AG10803 (cell line): ENCODE measurements at regions not wholly inside any gene's neighbourhood (a gene's known extent, or its start where the extent isn't known, plus 50 kb on each side); places are given as distances from the start of the nearest gene placed in this dataset.
"Not testable (repeated sequence)": the region's sequence is repeated elsewhere in the genome, so short reads cannot be mapped to it uniquely, and the experiment has no call there.

Experiments
- DNase-seq: peaks from one replicate; pipeline ENCODE4 v3.0.0; 2010; ENCODE audit warnings: low read depth
- H3K4me3 ChIP-seq: 2 replicates; pipeline ENCODE4 v1.5.1; 2011; ENCODE audit warnings: mild to moderate bottlenecking, low read length, control low read depth
- CTCF ChIP-seq: conservative IDR thresholded peaks from 2 replicates; pipeline ENCODE4 v1.5.1; 2011; ENCODE audit warnings: mild to moderate bottlenecking, low read length, control low read depth, inconsistent platforms

DNA sequence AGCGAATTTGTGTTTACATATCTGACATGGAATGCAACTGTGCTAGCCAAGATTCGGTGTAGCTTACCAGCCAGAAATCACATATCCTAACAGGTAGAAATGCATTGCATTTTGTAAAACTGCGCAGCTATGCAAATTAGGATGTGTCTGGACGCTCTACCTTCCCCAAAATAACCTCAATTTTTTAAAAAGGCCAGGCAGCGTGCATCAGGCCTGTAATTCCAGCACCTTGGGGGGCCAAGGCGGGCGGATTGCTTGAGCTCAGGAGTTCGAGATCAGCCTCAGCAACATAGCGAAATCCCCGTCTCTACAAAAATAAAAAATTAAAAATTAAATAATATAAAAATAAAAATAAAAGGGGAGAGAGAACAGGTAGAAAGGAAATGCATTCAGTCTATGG lies 305.0 kb downstream of the TYW1 start:
- no peak for TF ChIP-seq CTCF
- H3K4me3 ChIP-seq = peak overlapping the region; percentile 87
- DNase-seq = no peak

DNA sequence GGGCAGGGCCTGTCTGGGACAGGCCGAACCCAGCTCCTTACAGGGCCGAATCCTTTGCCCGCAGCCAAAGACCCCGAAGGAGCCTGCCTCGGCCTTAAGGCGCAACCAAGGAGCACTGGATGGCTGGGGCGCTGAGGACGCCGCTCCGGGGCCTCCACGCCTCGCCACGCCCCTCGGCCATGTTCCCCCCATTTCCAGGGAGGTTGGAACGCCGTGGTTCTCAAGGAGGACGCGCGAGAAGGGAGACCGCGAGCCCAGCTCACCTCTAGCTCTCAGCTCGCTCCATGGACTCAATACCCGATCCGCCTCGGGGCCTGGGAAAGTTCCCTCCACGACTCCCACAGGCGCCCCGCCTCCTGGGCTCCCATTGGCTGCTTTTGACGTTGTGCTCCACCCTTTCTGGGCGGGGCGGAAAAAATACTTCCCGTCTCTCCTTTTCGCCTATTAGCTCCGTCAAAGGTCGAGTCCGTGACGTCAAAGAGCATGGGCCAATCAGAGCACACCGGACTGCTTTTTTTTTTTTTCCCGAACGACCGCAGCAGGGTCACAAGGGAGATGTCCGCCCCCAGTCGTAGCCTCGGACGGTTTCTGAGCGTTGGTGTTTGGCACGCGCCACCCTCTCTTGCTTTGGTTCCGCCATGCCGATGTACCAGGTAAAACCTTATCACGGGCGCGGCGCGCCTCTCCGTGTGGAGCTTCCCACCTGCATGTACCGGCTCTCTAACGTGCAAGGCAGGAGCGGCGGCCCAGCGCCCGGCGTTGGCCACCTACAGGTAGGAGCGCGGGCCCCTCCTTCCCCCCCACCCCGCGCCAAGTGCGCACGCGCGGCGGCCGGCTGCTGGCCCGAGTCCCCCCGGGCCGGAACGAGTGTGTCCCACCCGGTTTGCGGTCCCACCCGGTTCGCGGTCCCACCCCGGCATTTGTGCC lies 305.7 kb downstream of the TYW1 start:
- H3K4me3 ChIP-seq = peak overlapping the region; percentile 89
- TF ChIP-seq CTCF = peak; percentile 32; the same call in 1 of the 2 replicates
- peak; percentile 99 for DNase-seq

DNA sequence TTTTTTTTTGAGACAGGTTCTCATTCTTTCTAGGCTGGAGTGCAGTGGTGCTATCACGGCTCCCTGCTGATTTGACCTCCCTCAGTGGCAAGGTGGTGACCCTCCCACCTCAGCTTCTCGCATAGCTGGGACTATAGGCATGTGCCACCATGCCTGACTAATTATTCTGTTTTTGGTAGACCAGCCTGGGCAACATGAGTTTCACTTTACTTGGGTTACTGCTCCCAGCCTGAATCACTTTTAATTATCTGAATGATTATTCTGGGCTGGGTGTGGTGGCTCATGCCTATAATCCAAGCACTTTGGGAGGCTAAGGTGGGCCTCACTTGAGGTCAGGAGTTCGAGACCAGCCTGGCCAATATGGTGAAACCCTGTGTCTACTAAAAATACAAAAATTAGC lies 308.2 kb downstream of the TYW1 start:
- H3K4me3 ChIP-seq, DNase-seq: not testable (repeated sequence)

- H3K4me3 ChIP-seq = no peak overlapping the region
- no peak for TF ChIP-seq CTCF
- no peak for DNase-seq
These were observed 309.7 kb downstream of the TYW1 start for GRCh38 chr7:67306331-67306730.

DNA sequence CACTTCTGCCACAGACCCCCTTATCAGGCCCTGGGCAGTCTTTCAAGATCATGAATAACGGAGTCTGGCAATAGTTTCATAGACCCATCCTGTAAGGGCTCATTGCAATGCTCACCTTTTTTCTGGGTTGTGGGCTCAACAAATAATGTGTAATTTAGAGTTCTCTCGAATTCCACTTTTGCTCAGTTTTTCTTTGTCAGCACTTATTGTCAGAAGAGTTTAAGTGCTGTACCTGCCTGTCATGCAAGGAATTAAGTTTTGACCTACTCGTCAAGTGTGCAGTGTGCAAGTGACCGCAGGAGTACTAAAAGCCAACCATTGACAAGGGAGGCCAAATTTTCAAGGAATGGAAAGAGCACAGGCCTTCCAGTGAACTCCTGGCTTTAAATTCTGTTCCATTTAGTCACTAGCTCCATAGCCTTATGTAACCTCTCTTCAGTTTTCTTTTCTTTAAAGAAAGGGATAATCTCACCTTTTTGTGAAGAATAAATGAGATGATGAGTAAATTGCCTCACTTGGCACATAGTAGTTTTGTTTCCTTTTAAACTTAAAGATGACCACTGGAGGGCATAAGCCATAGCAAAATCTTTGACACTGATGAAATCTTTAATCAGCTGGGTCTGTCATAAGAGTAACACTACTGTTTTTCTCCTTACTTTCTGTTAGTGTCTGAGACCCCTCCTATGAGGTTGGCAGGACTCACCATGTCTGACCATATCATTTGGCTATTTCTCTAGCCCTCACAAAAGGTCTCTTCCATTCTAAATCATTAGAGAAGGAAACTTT lies 313.3 kb downstream of the TYW1 start:
- H3K4me3 ChIP-seq = no peak overlapping the region
- DNase-seq = no peak
- TF ChIP-seq CTCF = no peak

DNA sequence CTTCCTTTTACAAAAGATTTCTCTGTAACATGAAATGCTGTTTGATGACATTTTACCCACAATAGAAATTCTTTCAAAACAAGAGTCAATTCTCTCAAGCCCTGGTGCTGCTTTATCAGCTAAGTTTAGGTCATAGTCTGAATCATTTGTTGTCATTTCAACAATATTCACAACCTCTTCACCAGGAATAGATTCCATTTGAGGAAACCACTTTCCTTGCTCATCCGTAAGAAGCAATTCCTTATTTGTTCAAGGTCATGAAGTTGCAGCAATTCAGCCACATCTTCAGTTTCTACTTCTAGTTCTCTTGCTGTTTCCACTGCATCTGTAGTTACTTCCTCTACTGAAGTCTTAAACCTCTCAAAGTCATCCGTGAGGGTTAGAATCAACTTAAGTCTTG lies 315.3 kb downstream of the TYW1 start:
- DNase-seq = peak; percentile 57
- no peak overlapping the region for H3K4me3 ChIP-seq
- TF ChIP-seq CTCF = no peak

DNA sequence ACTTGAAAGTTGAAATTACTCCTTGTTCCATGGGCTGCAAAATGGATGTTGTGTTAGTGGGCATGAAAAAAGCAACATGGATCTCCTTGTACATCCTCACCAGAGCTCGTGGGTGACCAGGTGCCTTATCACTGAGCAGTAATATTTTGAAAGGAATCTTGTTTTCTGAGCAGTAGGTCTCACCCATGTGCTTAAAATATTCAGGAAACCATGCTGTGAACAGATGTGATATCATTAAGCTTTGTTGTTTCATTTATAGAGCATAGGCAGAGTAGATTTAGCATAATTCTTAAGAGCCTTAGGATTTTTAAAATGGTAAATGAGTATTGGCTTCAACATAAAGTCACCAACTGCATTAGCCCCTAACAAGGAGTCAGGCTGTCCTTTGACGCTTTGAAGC lies 316.6 kb downstream of the TYW1 start:
- TF ChIP-seq CTCF = no peak
- H3K4me3 ChIP-seq = no peak overlapping the region
- no peak for DNase-seq

GRCh38 chr7:67316902-67317301 lies 320.3 kb downstream of the TYW1 start:
- not testable (repeated sequence) for DNase-seq, H3K4me3 ChIP-seq

DNA sequence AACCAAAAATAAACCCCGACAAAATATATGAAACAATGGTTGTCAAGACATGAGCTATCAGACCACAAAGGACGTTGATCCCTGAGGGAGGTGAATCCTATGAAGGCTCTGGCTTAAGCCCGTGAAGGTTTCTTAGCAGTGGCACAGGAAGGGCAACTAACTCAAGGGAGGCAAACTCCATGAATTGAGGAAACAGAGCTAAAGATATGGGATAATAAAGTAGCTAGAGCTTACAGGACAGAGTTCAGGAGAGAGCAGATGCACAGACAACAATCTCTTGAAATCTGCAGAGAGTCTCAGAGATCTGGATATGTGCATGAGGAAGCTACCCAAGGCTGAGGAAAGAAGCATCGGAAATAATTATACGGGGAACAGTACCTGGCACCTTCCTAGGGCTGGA lies 331.6 kb downstream of the TYW1 start:
- H3K4me3 ChIP-seq, DNase-seq: not testable (repeated sequence)

GRCh38 chr7:67335165-67335564 lies 338.5 kb downstream of the TYW1 start:
- not testable (repeated sequence) for DNase-seq, H3K4me3 ChIP-seq

GRCh38 chr7:67335663-67336062 lies 339.0 kb downstream of the TYW1 start:
- DNase-seq, H3K4me3 ChIP-seq: not testable (repeated sequence)
